Esophagus muscularis mucosa (tissue), 3 donors: ENCODE measurements at regions not wholly inside any gene's neighbourhood (a gene's known extent, or its start where the extent isn't known, plus 50 kb on each side); places are given as distances from the start of the nearest gene placed in this dataset.

Source experiments
- CTCF ChIP-seq, 3 experiments: fragments of 200-600 bp in 2 of 3; fragments of 450-650 bp in 1 of 3; sonication (generic) in 2 of 3; IDR thresholded peaks; one replicate each; pipeline ENCODE4 v1.5.1; 2017 to 2019; ENCODE audit warnings: antibody characterized with exemption in 3 of 3, mild to moderate bottlenecking in 2 of 3, moderate library complexity in 1 of 3
- POLR2A ChIP-seq: fragments of 450-650 bp; IDR thresholded peaks from one replicate; pipeline ENCODE4 v1.6.1; 2017; ENCODE audit warnings: antibody characterized with exemption, moderate library complexity, mild to moderate bottlenecking, low read depth

- TF ChIP-seq CTCF (IDR thresholded peaks at IDR 0.05) (no peak), POLR2A (no peak)
Observed at GRCh38 chr6:73941892-73942291, 245.9 kb downstream of the CD109 start.
